Smooth muscle cell (in vitro differentiated cells): ENCODE measurements at regions not wholly inside any gene's neighbourhood (a gene's known extent, or its start where the extent isn't known, plus 50 kb on each side); places are given as distances from the start of the nearest gene placed in this dataset.

Experiments used
- DNase-seq: peaks from one replicate; lab custom pipeline; 2025; ENCODE audit not compliant: unreplicated experiment; lab: John Stamatoyannopoulos, UW
- H2AFZ ChIP-seq: fragments of 200-600 bp; sonication (generic); 2 replicates; pipeline ENCODE4 v1.6.0; 2016; ENCODE audit warnings: antibody characterized with exemption, low read depth, mild to moderate bottlenecking
- H3F3A ChIP-seq: fragments of 200-600 bp; sonication (generic); 2 replicates; pipeline ENCODE4 v1.6.0; 2017; ENCODE audit warnings: antibody characterized with exemption, low read depth
- H3K27ac ChIP-seq: fragments of 200-600 bp; sonication (generic); 2 replicates; pipeline ENCODE4 v1.5.1; 2016; ENCODE audit warnings: low read depth, mild to moderate bottlenecking
- H3K27me3 ChIP-seq: fragments of 200-600 bp; sonication (generic); 2 replicates; pipeline ENCODE4 v1.6.1; 2016; ENCODE audit warnings: low read depth, mild to moderate bottlenecking
- H3K36me3 ChIP-seq: fragments of 200-600 bp; sonication (generic); 2 replicates; pipeline ENCODE4 v1.5.1; 2016; ENCODE audit warnings: low read depth
- H3K4me1 ChIP-seq: fragments of 200-600 bp; sonication (generic); 2 replicates; pipeline ENCODE4 v1.5.1; 2016; ENCODE audit warnings: low read depth
- H3K4me2 ChIP-seq: fragments of 200-600 bp; sonication (generic); 2 replicates; pipeline ENCODE4 v1.6.0; 2016; ENCODE audit warnings: mild to moderate bottlenecking
- H3K4me3 ChIP-seq: fragments of 200-600 bp; sonication (generic); 2 replicates; pipeline ENCODE4 v1.5.1; 2016; ENCODE audit warnings: mild to moderate bottlenecking
- H3K79me2 ChIP-seq: fragments of 200-600 bp; sonication (generic); 2 replicates; pipeline ENCODE4 v1.6.0; 2016; ENCODE audit warnings: low read depth, mild to moderate bottlenecking
- H3K9ac ChIP-seq: fragments of 200-600 bp; sonication (generic); 2 replicates; pipeline ENCODE4 v1.6.0; 2016; ENCODE audit warnings: low read depth
- H3K9me3 ChIP-seq: fragments of 200-600 bp; sonication (generic); replicated peaks from 2 replicates; pipeline ENCODE4 v1.5.1; 2016; ENCODE audit warnings: low read depth
- H4K20me1 ChIP-seq: fragments of 200-600 bp; sonication (generic); 2 replicates; pipeline ENCODE4 v1.6.0; 2016; ENCODE audit warnings: low read depth
- CTCF ChIP-seq: fragments of 200-600 bp; sonication (generic); IDR thresholded peaks from 2 replicates; pipeline ENCODE4 v1.5.1; 2017; ENCODE audit warnings: borderline replicate concordance, mild to moderate bottlenecking, antibody characterized with exemption; ENCODE audit not compliant: insufficient read depth, poor library complexity, severe bottlenecking
- WGBS: methylation state at CpG from one replicate; pipeline ENCODE4 v1.1.7; 2016; ENCODE audit warnings: low lambda C conversion rate; 5-methylcytosine and 5-hydroxymethylcytosine counted together

- Histone ChIP-seq H2AFZ (no peak overlapping the region), H3K9me3 (no peaks in the 10 kb centered on the region), H3K79me2 (no peaks in the 10 kb centered on the region), H3K9ac (no peak overlapping the region), H3K27me3 (no peaks in the 10 kb centered on the region), H3K4me1 (no peaks in the 10 kb centered on the region), H4K20me1 (no peaks in the 10 kb centered on the region), H3K27ac (no peak overlapping the region), H3F3A (no peaks in the 10 kb centered on the region), H3K4me2 (no peak overlapping the region), H3K36me3 (no peaks in the 10 kb centered on the region), H3K4me3 (no peak overlapping the region)
- DNase-seq = no peak
- 85% methylated on average over 14 of the region's 14 CpGs for WGBS
- TF ChIP-seq CTCF = no peak
Observed at GRCh38 chr9:11366585-11367129, 753.9 kb upstream of the PTPRD start.

GRCh38 chr9:11374926-11375325, 762.1 kb upstream of the PTPRD start:
- H4K20me1 ChIP-seq = no peaks in the 10 kb centered on the region
- no peaks in the 10 kb centered on the region for H3K4me1 ChIP-seq
- H3K79me2 ChIP-seq = no peaks in the 10 kb centered on the region
- no peaks in the 10 kb centered on the region for H3F3A ChIP-seq
- H3K9me3 ChIP-seq = no peaks in the 10 kb centered on the region
- H2AFZ ChIP-seq = no peak overlapping the region
- no peaks in the 10 kb centered on the region for H3K27me3 ChIP-seq
- no peak overlapping the region for H3K27ac ChIP-seq
- TF ChIP-seq CTCF = no peak
- DNase-seq = no peak
- H3K9ac ChIP-seq = no peak overlapping the region
- no peak overlapping the region for H3K4me3 ChIP-seq
- 76% methylated on average over 7 of the region's 7 CpGs for WGBS
- H3K36me3 ChIP-seq = no peaks in the 10 kb centered on the region
- H3K4me2 ChIP-seq = no peak overlapping the region

GRCh38 chr9:11402621-11403020, 789.8 kb upstream of the PTPRD start:
- Histone ChIP-seq H4K20me1 (no peaks in the 10 kb centered on the region), H3K36me3 (no peaks in the 10 kb centered on the region), H3K27ac (no peak overlapping the region), H2AFZ (no peak overlapping the region), H3K4me2 (no peak overlapping the region), H3K4me1 (no peaks in the 10 kb centered on the region), H3F3A (no peaks in the 10 kb centered on the region), H3K4me3 (no peak overlapping the region), H3K79me2 (no peaks in the 10 kb centered on the region), H3K27me3 (no peaks in the 10 kb centered on the region), H3K9ac (no peak overlapping the region), H3K9me3 (peaks cover 28% of the 10 kb centered on the region)
- no peak for TF ChIP-seq CTCF
- DNase-seq = no peak

- TF ChIP-seq CTCF = no peak
- Histone ChIP-seq H3K9ac (no peak overlapping the region), H3K4me2 (no peak overlapping the region), H2AFZ (no peak overlapping the region), H4K20me1 (no peaks in the 10 kb centered on the region), H3K4me3 (no peak overlapping the region), H3K27me3 (no peaks in the 10 kb centered on the region), H3K79me2 (no peaks in the 10 kb centered on the region), H3K27ac (no peak overlapping the region), H3K4me1 (no peaks in the 10 kb centered on the region), H3K9me3 (no peaks in the 10 kb centered on the region), H3F3A (no peaks in the 10 kb centered on the region), H3K36me3 (no peaks in the 10 kb centered on the region)
- WGBS = 90% methylated on average over 4 of the region's 4 CpGs
- no peak for DNase-seq
Observed at GRCh38 chr9:11414241-11414640, 801.4 kb upstream of the PTPRD start.
